GM12878 (cell line): ENCODE measurements at regions not wholly inside any gene's neighbourhood (a gene's known extent, or its start where the extent isn't known, plus 50 kb on each side); places are given as distances from the start of the nearest gene placed in this dataset.
A peak's percentile ranks its signal among the peaks of the same experiment; 100 is the strongest.

ENCODE experiments used
- CBX3 ChIP-seq: fragments of 200-600 bp; sonication (generic); IDR thresholded peaks from 2 replicates; pipeline ENCODE4 v1.6.1; 2016; ENCODE audit warnings: low read depth, borderline replicate concordance
- CHD4 ChIP-seq: fragments of 200-600 bp; sonication (generic); IDR thresholded peaks from 2 replicates; pipeline ENCODE4 v1.6.1; 2016; ENCODE audit warnings: mild to moderate bottlenecking
- IKZF1 ChIP-seq: fragments of 450-650 bp; conservative IDR thresholded peaks from 2 replicates; pipeline ENCODE4 v1.6.1; 2017; ENCODE audit warnings: antibody characterized with exemption, mild to moderate bottlenecking
- POLR2AphosphoS5 ChIP-seq: IDR thresholded peaks from 2 replicates; pipeline ENCODE4 v1.6.1; 2011; ENCODE audit warnings: mild to moderate bottlenecking, low read length, inconsistent platforms
- SP1 ChIP-seq: IDR thresholded peaks from one replicate; pipeline ENCODE4 v1.6.1; 2011; ENCODE audit warnings: low read depth, low read length
- SUZ12 ChIP-seq: fragments of 200-600 bp; sonication (generic); IDR thresholded peaks from one replicate; pipeline ENCODE4 v1.6.1; 2018; ENCODE audit warnings: antibody characterized with exemption, mild to moderate bottlenecking; ENCODE audit not compliant: unreplicated experiment
- ZNF217 ChIP-seq: fragments of 450-650 bp; IDR thresholded peaks from 2 replicates; pipeline ENCODE4 v1.6.1; 2017; ENCODE audit warnings: antibody characterized with exemption, mild to moderate bottlenecking
- TF ChIP-seq, protein P1 (sequence below): fragments of 450-650 bp; IDR thresholded peaks from 2 replicates; pipeline ENCODE4 v1.6.1; 2017; ENCODE audit warnings: mild to moderate bottlenecking, moderate library complexity

DNA sequence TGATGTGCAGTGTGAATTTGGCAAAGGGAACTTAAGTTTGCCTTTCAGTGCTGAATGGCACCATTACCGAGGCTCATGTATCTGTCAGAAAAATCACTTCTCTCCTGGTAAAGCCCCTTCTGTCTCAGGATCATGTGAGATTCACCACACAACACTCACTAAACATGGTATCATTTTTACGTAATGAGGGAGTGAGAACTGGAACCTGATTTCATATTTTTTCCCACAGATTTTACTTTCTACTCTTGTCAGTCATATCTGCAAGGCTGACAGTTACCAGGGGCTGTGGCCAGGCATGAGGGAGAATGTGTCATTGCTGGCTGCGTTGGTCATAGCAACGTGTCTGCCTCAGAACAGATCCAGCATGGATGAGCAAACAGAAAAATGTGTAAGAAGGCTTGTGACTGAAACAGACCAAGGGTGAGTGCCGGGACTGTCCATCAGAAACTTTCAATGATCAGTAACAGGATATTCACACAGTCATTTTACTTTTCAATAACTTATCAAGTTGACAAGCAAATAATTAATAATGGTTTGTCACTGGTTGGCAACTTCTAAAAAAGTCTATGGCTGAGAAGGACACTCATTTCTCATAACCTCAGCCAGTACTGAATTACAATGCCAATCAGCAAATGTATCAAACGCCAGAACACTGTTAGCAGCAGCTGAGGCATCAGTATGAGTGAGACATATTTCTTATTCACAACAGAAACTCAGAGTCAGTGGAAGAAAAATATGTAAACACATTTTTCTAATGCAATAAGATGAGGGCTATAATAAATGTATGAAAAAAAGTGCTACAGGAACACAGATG lies 100.5 kb downstream of the CDC42EP3 start (continued):
- TF ChIP-seq SUZ12 (no peak), POLR2AphosphoS5 (peak; percentile 57), SP1 (peak; percentile 37), IKZF1 (peak; percentile 76), CBX3 (no peak), ZNF217 (no peak; the same call in 1 of the 2 replicates), CHD4 (no peak)
- TF ChIP-seq, protein P1, sequence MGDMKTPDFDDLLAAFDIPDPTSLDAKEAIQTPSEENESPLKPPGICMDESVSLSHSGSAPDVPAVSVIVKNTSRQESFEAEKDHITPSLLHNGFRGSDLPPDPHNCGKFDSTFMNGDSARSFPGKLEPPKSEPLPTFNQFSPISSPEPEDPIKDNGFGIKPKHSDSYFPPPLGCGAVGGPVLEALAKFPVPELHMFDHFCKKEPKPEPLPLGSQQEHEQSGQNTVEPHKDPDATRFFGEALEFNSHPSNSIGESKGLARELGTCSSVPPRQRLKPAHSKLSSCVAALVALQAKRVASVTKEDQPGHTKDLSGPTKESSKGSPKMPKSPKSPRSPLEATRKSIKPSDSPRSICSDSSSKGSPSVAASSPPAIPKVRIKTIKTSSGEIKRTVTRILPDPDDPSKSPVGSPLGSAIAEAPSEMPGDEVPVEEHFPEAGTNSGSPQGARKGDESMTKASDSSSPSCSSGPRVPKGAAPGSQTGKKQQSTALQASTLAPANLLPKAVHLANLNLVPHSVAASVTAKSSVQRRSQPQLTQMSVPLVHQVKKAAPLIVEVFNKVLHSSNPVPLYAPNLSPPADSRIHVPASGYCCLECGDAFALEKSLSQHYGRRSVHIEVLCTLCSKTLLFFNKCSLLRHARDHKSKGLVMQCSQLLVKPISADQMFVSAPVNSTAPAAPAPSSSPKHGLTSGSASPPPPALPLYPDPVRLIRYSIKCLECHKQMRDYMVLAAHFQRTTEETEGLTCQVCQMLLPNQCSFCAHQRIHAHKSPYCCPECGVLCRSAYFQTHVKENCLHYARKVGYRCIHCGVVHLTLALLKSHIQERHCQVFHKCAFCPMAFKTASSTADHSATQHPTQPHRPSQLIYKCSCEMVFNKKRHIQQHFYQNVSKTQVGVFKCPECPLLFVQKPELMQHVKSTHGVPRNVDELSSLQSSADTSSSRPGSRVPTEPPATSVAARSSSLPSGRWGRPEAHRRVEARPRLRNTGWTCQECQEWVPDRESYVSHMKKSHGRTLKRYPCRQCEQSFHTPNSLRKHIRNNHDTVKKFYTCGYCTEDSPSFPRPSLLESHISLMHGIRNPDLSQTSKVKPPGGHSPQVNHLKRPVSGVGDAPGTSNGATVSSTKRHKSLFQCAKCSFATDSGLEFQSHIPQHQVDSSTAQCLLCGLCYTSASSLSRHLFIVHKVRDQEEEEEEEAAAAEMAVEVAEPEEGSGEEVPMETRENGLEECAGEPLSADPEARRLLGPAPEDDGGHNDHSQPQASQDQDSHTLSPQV, result no peak
